Stimulated activated CD4-positive, alpha-beta T cell treated with anti-CD3 and anti-CD28 coated beads, Interleukin-15, amount 100 ng/mL, for 24 hours (primary cell): ENCODE measurements at regions not wholly inside any gene's neighbourhood (a gene's known extent, or its start where the extent isn't known, plus 50 kb on each side); places are given as distances from the start of the nearest gene placed in this dataset.

Experiments
- DNase-seq: peaks from one replicate; pipeline ENCODE4 v3.0.0-alpha.2; 2020

DNA sequence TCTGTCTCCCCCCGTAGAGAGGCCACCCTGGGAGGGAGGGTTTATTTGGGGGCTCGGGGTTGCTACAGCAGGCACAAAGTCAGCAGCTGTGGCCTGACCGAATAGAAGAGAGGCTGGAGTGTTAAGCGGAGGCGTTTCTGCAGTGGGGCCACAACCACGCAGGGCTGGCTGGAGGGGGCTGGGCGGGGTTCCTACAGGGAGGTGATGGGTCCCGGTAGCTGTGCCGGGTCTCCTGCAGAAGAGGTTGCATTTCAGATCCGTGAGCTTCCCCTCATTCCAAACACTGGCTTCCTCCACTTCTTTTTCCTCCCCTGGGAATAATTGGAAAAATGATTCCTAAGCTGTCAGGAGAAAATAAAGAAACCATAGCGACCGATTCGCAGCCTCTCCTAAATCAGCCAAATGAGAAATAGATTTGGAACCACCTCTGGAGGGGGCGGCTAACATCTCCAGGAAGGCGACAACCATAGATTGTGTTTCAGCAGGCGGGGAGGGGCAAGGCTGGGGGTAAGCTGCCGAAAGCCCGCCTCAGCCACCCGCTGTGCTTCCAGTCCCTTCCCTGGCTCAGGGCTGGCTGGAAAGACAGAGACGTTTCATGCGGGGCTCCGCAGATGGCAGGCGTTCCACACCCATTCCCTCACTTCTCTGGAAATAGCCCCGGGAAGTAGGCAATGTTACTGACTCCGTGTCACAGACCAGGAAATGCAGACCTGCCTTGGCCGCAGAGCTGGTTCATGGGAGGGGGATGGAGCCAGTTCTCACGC lies 85.6 kb upstream of the TAF1B start:
- DNase-seq: no peak

DNA sequence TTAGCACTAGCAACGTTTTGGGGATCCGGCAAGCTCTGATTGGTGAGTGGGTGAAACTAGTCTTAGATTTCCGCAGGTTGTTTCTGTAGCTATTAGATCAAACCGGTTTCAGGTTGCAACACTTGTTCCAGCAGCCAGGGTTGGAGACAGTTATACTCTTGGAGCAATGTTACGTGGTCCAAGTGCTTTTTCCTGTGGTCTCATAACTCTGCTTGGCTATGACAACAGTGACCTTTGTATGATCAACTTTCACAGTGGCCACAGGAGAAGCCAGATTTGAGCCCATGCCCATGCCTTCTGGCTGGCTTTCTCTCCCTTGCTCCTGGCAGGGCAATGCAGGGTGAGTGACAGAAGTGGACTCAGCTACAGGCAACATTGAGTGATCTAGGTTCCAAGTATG lies 84.5 kb upstream of the TAF1B start:
- no peak for DNase-seq

DNA sequence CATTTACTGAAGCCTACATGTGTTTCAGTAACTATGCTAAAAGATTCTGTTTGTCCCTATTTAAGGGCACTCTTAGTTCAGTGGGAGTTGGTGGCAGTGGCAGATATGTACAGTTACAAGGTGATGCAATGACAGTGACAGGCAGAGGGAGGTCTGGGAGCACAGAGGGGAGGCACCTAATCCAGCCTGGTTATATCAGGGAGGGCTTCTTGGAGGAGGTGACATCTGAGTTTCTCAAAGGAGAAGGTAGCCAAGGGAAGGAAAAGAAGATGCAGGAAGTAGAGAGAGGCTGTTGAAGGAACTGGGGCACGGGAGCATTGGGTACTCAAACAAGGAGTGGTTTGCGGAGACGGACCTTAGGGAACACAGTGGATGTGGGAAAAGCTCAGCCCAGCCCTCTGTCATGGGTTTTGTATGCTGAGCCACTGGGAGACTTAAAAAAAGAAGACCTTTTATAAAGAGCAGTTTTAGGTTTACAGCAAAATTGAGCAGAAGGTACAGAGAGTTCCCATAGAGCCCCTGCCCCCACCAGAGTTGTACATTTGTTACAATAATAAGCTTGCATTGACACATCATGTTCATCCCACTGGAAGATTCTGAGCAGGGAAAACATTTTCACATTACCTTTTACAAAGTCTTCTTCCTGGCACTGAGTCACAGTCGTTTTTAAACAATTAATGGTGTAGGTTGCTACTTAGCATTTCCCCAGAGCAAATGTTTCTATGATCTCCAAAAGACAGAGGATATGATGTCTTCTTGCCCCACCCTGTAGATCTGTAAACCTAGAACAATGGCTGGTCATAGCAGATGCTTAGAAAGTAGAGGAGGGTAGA lies 83.0 kb upstream of the TAF1B start:
- no peak for DNase-seq

DNA sequence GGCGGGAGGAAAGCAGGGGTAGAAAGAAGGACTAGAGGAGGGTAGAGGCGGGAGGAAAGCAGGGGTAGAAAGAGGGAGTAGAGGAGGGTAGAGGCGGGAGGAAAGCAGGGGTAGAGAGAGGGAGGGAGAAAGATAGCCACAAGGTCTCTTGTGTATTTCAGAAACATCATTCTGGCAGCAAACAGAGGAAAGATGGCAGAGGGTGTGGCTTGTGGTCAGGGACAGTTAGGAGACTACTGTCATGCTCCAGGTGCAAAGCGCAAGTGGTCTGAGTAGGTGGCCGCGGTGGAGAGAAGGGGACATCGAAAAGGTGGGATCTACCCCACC lies 82.4 kb upstream of the TAF1B start:
- DNase-seq: no peak

DNA sequence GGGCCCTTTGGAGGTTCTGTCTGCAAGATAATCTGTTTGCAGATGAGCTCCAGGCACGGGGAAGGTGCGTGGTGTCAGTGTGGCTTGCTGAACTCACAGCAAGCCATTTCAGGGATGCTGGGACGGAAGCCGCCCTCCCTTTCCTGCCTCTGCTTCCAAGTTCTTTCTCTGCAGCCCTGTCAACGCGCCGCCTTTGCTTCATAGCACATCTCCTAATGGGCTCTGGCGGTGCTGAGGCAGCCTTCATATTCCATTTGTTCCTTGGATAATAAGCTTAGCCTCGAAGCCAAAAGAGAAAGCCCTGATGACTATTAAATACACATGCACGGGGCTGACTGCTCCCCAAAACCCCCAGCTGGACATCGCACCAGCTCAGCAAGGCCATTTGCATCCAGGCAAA lies 81.7 kb upstream of the TAF1B start:
- DNase-seq: no peak

DNA sequence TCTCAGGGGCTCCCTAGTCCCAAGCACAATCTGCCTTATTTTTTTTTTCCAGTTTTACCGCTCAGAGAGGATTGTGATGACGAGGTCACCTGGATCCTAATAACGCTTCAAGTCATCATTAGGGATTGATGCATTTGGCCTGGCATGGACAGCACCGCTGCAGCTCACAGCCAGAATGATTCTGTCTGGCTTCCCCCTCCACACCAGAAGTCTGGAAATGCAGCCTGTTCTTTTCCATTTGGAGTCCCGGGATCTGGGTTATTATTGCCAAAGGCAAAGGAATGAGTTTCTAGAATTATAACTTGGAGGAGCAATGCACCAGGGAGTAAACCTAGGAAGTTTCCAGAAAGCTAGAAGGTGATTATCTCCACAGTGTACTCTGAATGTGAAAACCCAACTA lies 81.1 kb upstream of the TAF1B start:
- no peak for DNase-seq

DNA sequence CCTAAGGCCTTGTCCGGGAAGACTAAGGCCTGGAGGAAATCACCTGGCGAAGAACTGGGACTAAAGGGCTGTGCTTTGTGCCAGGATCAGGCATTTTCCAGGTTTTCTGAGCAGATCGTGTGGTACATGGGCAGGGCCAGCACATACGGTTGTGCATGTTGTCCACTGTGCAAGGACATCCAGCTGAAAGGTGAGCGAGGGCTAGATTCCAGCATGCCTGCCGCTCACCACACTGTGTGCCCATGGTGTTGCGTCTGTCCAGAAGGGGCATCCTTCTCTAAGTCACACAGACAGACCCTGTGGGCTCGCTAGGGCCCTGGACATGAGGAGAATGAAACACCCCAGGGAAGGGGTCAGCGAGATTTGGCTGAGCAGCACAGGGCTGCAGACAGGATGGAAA lies 80.3 kb upstream of the TAF1B start:
- no peak for DNase-seq

DNA sequence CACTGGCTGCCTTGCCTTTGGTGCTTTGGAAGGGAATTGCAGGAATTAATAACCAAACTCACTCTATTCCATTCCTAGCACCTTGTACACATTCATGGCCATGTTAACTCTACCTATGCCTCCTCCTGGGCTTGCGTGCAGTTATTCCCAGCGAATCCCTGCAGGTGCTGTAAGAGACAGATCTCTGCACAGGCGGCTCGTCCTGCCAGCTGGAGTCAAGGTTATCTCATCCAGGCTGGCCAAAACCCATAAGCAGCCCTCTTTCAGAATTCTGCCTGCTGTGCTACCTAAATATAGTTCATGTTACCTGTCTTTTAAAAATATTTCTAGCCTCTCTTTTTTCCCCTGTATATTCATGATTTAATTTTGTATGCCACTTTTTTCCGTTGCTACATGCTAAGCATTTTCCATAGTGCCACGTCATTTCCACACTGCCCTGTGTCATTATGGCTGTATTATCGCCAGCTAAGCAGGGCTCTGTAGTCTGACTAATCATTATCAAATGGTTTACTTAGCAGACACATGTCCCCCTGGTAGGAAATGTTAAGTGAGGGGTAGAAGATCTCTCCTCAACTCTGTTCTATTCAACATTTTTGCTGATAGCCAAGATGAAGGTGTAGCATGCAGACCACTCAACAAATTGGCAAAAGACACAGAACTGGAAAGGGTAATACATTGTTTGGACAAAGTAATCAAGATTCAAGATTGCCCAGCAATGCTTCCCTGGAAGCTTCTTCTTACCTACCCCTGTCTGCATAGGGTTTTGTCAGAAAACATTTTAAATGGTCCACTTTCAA lies 79.7 kb upstream of the TAF1B start:
- peak; percentile 60 for DNase-seq

DNA sequence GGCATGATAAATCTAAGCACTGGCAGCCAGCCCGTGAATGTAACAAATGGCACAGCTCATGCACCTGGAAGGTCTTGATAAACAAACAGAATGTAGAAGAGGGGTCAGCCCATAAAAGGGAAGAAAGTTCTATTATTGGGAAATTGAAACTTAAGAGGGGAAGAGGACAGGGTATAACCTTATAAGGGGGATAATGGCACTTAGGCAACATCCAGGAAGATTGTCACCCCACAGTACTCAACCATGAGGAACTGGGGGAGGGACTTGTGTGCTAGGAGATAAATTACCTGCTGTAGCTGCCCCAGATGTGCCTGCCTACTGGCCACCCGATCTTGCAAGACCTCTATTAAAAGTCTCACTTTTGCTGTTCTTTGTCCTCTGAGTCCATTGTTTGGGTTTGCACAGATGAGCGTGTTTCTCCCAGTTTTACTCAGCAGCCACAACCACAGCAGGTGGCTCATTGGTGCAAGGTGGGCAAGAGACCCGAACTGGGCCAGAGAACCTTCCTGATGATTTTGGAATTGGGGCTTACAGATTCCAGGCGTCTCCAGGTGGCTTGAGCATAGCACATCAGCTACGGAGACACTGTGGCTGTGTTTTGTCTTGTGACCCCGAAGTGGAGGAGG lies 79.0 kb upstream of the TAF1B start:
- no peak for DNase-seq

DNA sequence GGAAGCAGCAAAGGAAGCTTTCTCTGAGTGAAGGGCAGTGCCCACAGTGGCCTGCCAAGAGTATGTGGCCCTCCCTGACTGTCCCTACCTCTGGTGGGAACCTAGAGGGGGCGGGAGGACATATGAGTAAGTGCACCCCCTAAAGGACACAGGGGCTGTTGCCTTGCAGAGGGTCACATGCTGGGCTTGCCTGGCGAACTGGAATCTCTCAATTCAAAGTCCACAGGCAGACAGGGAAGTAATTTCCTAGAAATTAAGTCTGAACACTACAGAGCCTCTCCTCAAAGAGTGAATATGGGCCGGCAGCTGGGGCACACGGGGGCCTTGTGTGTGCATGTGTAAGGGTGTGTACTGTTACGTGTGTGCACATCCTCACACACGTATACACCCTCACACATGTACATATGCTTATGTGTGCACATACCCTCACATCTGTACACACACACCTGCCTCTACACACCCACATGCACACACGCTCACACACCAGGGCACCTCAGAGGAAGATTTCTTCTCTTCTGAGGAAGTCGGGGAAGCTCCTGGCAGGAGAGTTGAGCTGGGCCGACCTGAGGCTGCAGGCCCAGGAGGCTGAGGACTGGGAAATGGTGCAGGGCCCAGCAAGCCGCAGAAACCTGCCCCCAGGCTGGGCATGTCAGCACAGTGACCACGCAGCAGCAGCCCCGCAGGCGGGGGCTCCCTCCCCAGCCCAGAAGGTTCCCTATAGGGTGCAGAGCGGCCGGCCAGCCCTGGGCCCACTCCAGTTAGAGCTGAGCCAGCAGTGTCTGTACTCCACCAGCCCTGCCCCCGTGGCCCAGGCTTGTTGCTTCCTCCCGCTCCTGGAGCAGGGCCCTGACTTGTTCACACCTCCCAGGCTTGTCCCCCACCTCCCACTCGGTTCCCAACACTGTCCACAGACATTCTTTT lies 77.4 kb upstream of the TAF1B start:
- DNase-seq: no peak

DNA sequence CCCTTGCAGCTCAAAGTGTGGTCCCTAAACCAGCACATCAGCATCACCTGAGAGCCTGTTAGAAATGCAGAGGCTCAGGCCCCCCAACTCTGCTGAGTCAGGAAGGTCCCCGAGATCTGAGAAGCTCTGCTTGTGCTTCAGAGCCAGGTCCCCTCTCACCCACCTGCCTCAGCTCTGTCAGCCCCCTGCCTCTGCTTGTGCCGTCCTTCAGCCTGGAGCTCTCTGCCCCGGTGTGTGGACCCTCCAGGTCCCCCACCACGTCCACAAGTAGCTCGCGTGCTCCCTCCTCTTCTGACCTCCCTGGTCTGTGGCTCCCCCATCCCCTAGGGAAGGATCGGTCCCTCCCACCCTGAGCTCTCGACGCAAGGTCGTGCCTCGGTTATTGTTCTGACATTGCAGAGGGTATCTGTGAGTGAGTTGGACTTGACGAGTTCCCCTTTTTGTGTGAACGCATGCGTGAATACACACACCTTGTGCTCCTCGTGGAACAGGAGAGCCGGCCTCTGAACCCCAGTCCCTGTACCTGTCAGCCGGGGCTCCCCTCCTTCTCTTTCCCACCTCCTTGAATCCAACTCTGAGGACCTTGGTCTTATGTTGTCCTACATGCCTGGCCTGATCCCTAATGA lies 75.5 kb upstream of the TAF1B start:
- no peak for DNase-seq

DNA sequence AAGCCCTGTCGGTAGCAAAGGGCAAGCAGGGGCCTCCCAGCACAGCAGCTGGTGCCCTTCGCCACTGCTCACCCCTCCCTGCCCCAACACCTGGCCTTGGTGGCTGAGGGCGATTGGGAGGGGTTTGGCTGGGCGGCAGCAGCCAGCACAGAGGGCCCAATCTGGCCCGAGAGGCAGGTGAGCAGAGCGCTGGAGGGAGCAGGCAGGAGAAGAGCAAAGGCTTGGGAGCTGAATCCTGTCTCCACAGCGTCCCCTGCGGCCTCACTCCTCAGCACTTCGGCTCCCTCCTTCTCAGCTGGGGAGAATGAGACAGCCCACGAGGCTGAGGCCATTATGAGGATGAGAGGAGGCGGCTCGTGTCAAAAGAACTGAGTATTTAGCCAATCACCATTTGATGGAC lies 74.9 kb upstream of the TAF1B start:
- no peak for DNase-seq

DNA sequence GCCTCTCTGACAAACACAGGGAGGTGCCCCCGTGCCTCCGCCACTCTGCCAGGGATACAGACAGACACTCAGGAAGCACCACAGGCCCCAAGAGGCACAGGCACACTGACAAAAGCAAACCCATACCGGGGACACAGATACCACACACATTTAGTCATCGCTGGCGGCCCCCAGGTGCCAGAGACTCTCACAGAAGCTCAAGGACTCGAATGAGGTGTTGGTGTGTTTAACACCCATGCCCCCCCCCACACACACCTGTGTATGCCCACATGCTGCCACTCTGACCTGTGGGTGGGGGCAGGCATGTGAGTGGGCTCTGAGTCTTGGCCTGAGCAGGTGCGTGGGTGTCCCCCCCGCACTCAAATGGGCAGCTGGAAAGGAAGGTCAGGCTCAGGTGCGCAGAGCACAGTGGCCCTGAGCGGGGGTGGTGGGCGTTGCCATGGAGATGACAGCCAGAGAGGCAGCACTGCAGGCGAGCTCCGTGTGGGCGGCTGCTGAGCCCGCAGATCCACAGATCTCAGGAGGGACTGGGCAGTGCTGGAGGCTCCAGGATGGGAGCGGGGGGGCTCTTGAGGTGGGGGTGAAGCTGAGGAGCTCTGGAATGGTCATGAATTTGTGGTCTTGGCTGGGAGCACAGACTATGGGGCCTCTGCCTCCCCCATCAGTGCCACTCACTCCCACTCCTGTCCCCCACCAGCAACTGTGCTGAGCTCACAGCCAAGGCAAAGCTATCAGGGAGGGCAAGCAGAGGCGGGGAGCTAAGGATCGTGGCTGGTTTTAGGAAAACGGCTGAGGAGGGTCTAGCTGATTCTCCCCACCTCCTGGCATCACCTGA lies 73.9 kb upstream of the TAF1B start:
- DNase-seq: peak; percentile 64

DNA sequence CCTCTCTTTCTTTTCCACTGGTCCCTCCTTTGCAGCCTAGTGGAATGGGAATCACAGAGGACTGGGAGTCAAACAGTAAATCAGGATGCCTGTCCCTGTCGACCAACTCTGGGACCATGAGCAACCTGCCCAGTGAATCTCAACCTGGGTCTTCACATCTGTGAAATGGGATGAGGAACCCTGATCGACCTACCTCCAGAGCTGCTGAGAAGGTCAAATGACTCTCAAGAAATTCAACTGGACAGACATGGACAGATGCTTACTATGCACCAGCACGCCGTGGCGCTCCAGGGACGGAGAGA lies 73.3 kb upstream of the TAF1B start:
- DNase-seq: no peak

DNA sequence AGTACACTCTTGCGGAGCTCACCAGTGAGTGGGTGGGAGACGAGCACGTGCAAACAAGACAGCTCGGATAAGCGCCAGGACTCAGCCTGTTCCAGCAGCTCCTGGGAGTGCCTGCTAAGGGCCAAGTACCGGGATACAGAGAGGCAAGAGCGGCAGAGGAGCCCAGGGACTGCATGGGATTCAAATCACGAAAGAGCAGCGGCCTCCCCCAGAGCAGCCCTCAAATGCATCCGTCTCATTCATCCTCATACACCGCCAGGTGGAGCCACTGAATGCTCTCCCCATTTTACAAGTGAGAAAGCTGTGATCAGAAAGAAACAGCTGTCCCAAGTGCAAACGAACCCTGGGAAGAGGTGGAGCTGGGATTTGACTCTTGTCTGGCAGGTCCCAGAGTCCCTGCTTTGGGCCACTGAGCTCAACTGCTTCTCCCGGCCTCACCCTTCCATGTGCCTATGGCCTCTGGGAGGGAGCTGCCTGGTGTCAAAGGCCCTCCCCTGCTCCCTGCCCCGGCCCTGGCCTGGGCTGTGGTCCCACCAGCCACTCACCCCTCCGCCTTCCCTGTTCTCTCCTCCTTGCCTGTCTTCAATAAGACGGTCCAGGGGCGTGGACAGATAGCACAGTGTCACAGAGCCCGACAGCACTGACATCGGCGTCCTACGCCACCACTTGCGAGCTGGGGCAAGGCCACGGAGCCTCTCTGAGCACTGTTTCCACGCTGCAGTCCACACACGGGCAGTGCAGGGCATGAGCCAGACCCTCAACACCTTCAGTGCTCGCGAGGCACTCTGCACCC lies 72.8 kb upstream of the TAF1B start:
- peak; percentile 66 for DNase-seq

DNA sequence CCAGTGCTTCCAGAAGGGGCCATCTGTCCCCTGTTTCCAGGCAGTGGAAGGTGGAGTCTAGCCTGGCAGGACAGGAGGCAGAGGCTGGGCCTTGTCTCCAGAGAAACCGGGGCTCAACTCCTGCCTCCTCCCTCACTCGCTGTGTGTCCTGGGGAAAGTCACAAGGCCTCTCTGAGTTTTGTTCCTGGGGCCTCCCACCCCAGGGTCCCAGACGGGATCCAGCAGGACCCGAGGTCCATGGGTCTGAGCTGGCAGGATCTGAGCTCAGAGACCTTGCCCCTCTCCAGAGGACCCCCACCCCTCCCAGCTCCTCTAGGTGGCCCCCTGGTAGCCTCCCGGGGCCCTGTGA lies 72.2 kb upstream of the TAF1B start:
- DNase-seq: no peak

DNA sequence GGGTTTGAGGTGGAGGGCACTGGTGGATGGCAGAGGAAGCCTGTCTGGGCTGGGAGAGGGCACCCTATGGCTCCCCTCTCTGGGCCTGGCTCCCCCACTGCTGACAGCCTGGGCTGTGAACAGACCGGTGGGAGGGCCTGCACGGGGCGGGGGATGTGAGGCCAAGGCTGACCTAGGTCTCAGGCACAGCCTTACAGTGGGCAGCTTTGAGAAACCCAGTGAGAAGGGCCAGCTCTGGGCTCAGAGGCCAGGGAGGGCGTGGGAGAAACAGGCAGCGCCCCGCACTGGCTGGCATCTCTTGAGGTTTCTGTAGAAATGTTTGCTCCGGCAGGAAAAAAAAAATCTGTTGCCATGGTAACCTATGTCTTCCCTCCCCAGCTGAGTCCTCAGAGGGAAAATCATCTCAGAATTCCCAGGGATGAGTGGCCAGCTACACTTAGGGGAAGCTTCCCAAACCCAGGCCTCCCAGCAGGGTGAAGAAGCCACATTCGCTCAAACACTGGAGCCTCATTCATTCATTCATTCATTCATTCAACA lies 71.7 kb upstream of the TAF1B start:
- DNase-seq: no peak

DNA sequence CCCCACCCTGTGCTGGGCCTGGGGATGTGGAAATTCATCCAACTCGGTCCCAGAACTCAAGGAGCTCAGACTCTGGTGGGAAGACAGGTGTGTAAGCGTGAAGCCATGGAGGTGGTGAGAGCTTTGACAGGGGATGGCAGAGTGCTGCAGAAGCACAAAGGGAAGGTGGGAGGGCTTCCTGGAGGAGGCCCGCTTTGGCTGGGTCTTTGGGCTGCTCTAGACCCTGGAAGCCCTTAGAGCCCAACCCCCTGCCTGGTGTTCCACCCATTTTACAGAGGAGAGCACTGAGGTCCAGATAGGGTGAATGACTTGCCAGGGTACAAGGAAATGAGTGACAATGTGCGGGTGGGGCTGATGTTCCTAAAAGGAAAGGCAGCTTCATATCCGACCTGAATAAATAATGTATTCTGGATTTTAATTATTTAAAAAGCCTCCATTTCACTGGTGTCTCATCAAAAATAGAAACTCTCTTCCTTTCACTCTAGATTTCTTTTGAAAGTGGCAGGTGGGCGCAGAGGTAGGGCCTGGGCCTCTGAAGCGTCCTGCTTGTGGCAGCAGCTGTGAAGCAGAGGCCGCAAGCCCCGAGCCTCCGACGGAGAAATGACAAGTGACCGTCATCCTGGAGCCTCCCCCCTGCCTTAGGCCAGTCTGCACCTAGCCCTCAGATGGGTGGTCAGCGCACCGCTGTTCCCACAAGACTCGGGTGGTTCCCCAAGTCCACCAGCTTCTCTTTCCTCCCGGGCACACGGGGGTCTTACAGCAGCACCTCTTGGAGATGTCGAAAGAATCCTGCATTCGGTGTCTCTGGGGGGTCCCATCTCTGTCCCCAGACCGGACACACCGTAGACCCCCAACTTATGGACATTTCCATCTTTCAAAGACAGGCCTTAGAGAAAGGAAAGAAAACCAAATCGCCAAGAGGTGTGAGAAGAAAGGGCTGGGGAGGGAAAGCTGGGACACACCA lies 71.0 kb upstream of the TAF1B start:
- DNase-seq: no peak
